K562 (cell line): ENCODE measurements at regions not wholly inside any gene's neighbourhood (a gene's known extent, or its start where the extent isn't known, plus 50 kb on each side); places are given as distances from the start of the nearest gene placed in this dataset.

ENCODE experiments used
- ATAC-seq: fragments of 200-7000 bp; cut with Tn5 transposase; 3 replicates; pipeline ENCODE4 v1.9.1; 2020; ENCODE audit warnings: moderate library complexity
- BruUV-seq: library from RNA; stranded (reverse); fragments of 400-500 nt; replicated peaks from 2 replicates; lab custom pipeline; 2021; lab: Mats Ljungman, UMichigan
- CTCF ChIA-PET: fragments of 300-600 bp; formaldehyde crosslinking; extraction: SDS; loops from one replicate; lab custom pipeline; 2021; ENCODE audit warnings: low intra/inter-chr PET ratio; lab: Yijun Ruan, JAX
- POLR2A ChIA-PET: fragments of 300-600, 350-650 bp; sonication (Branson Sonifier 250); formaldehyde crosslinking; extraction: SDS; loops from one replicate; lab custom pipeline; 2021; ENCODE audit warnings: antibody characterized with exemption, inconsistent platforms; lab: Yijun Ruan, JAX
- DNase-seq, 4 experiments: peaks; one replicate each; pipeline versions ENCODE4 v3.0.0 to v3.0.0-alpha.2; 2011 to 2018; ENCODE audit warnings: low spot score in 3 of 4, mixed read lengths in 3 of 4; ENCODE audit errors: extremely low read depth in 1 of 4
- FAIRE-seq: peaks from 2 replicates; lab custom pipeline; 2011; peaks lifted over from hg19 to GRCh38; lab: Jason Lieb, UNC
- H2AFZ ChIP-seq: 2 replicates; pipeline ENCODE4 v1.6.0; 2011; ENCODE audit warnings: low read depth, low read length, control low read depth, inconsistent platforms
- H3K27ac ChIP-seq: fragments of 200-600 bp; 3 replicates; pipeline ENCODE4 v1.8.0; 2011; ENCODE audit warnings: low read depth, mild to moderate bottlenecking, control low read depth, inconsistent platforms, low read length, moderate library complexity, mixed read lengths; ENCODE audit errors: extremely low read depth
- H3K27me3 ChIP-seq, 2 experiments: fragments of 300-600 bp in 1 of 2; 2 replicates in 1 of 2; 3 replicates in 1 of 2; pipeline versions ENCODE4 v1.6.0 to v1.8.0; 2011; ENCODE audit warnings: inconsistent platforms in 2 of 2, low read length in 2 of 2, mild to moderate bottlenecking in 1 of 2, mixed read lengths in 1 of 2, moderate library complexity in 1 of 2; ENCODE audit not compliant: control insufficient read depth in 2 of 2, insufficient read depth in 2 of 2
- H3K36me3 ChIP-seq: fragments of 300-600 bp; 3 replicates; pipeline ENCODE4 v1.8.0; 2011; ENCODE audit warnings: mild to moderate bottlenecking, low read length, inconsistent platforms; ENCODE audit not compliant: control insufficient read depth, insufficient read depth
- H3K4me1 ChIP-seq, 2 experiments: fragments of 200-600 bp in 1 of 2; replicated peaks in 1 of 2; 2 replicates in 1 of 2; 3 replicates in 1 of 2; pipeline versions ENCODE4 v1.5.1 to v1.8.0; 2011; ENCODE audit warnings: inconsistent platforms in 2 of 2, low read length in 2 of 2, mild to moderate bottlenecking in 1 of 2, mixed read lengths in 1 of 2, moderate library complexity in 1 of 2; ENCODE audit not compliant: control insufficient read depth in 2 of 2, insufficient read depth in 2 of 2
- H3K4me2 ChIP-seq: 2 replicates; pipeline ENCODE4 v1.6.1; 2011; ENCODE audit warnings: low read length, control low read depth, inconsistent platforms, mixed read lengths; ENCODE audit not compliant: insufficient read depth
- H3K4me3 ChIP-seq: fragments of 200-600 bp; sonication (generic), shearing (Covaris generic); 2 replicates; pipeline ENCODE4 v1.5.1; 2016; ENCODE audit warnings: control low read depth, inconsistent platforms
- H3K79me2 ChIP-seq: fragments of 200-600 bp; 3 replicates; pipeline ENCODE4 v1.8.0; 2011; ENCODE audit warnings: low read length, inconsistent platforms; ENCODE audit not compliant: control insufficient read depth, insufficient read depth
- H3K9ac ChIP-seq, 2 experiments: 2 replicates each; pipeline versions ENCODE4 v1.6.0 to v1.6.1; 2011; ENCODE audit warnings: low read depth in 2 of 2, low read length in 2 of 2, control low read depth in 1 of 2, inconsistent platforms in 1 of 2, mild to moderate bottlenecking in 1 of 2, mixed read lengths in 1 of 2; ENCODE audit not compliant: insufficient read depth in 1 of 2
- H3K9me1 ChIP-seq: one replicate; pipeline ENCODE4 v1.6.0; 2011; ENCODE audit warnings: inconsistent platforms, mild to moderate bottlenecking, low read length, moderate library complexity; ENCODE audit not compliant: control insufficient read depth, insufficient read depth
- H3K9me3 ChIP-seq: replicated peaks from 2 replicates; pipeline ENCODE4 v1.5.1; 2011; ENCODE audit warnings: low read depth, low read length, inconsistent platforms; ENCODE audit not compliant: control insufficient read depth, insufficient read depth
- H4K20me1 ChIP-seq: replicated peaks from 2 replicates; pipeline ENCODE4 v1.6.1; 2011; ENCODE audit warnings: low read length, inconsistent platforms, mixed read lengths; ENCODE audit not compliant: control insufficient read depth, insufficient read depth
- JUN ChIP-seq, 2 experiments: sonication (generic) in 1 of 2; formaldehyde crosslinking in 1 of 2; IDR thresholded peaks; 2 replicates each; pipeline versions ENCODE4 v1.6.1 to v1.8.0; 2012 to 2022; ENCODE audit warnings: borderline replicate concordance in 2 of 2, mild to moderate bottlenecking in 2 of 2, improper control_type of control experiment in 1 of 2, low read depth in 1 of 2, low read length in 1 of 2, missing genetic modification reagents in 1 of 2
- MECOM ChIP-seq: fragments of 250-450 bp; sonication (Bioruptor Pico); IDR thresholded peaks from 2 replicates; pipeline ENCODE4 v1.8.0; 2022; ENCODE audit warnings: inconsistent platforms
- NFE2 ChIP-seq: IDR thresholded peaks from 2 replicates; pipeline ENCODE4 v1.6.1; 2014; ENCODE audit warnings: antibody characterized with exemption, low read depth
- SNRNP70 ChIP-seq: fragments of 200-400 bp; formaldehyde crosslinking; optimal IDR thresholded peaks from 2 replicates; pipeline ENCODE3; 2017; ENCODE audit warnings: low read depth, low read length
- SPI1 ChIP-seq: IDR thresholded peaks from 2 replicates; pipeline ENCODE4 v1.6.1; 2011; ENCODE audit warnings: low read depth, low read length, control low read depth, borderline replicate concordance
- SRSF7 ChIP-seq: fragments of 200-400 bp; formaldehyde crosslinking; optimal IDR thresholded peaks from 2 replicates; pipeline ENCODE3; 2017; ENCODE audit warnings: mild to moderate bottlenecking, low read depth, low read length
- ZNF766 ChIP-seq: fragments of 200-800 bp; sonication (Bioruptor generic); conservative IDR thresholded peaks from 2 replicates; pipeline ENCODE4 v1.6.1; 2016; ENCODE audit warnings: missing genetic modification characterization, missing compliant biosample characterization
- WGBS: fragments of 100-300 bp; shearing (Covaris generic); methylation state at CpG from one replicate; pipeline ENCODE4 v1.1.6; 2016; ENCODE audit warnings: low coverage, mixed read lengths; ENCODE audit not compliant: insufficient coverage; ENCODE audit errors: missing lambda C conversion rate; 5-methylcytosine and 5-hydroxymethylcytosine counted together
- in situ Hi-C: fragments of 300-500 bp; cut with MboI; formaldehyde crosslinking; loops from 4 replicates; pipeline ENCODE4 v1.15.0; 2018; ENCODE audit warnings: inconsistent platforms, mixed read lengths
- intact Hi-C: fragments of 100-400 bp; cut with micrococcal nuclease; formaldehyde crosslinking; loops from 2 replicates; pipeline ENCODE4 v1.14.2; 2022
- TF ChIP-seq, protein P1 (sequence below): IDR thresholded peaks from 3 replicates; pipeline ENCODE4 v1.6.1; 2011; ENCODE audit warnings: borderline replicate concordance, mild to moderate bottlenecking, moderate library complexity; ENCODE audit not compliant: insufficient read length; ENCODE audit errors: extremely low read depth
- TF ChIP-seq, protein P2 (sequence below): fragments of 450-650 bp; IDR thresholded peaks from 2 replicates; pipeline ENCODE4 v1.7.0; 2016; ENCODE audit warnings: borderline replicate concordance
- TF ChIP-seq, protein P3 (sequence below): fragments of 250-450 bp; sonication (Bioruptor Pico); IDR thresholded peaks from 2 replicates; pipeline ENCODE4 v1.4.0; 2020

DNA sequence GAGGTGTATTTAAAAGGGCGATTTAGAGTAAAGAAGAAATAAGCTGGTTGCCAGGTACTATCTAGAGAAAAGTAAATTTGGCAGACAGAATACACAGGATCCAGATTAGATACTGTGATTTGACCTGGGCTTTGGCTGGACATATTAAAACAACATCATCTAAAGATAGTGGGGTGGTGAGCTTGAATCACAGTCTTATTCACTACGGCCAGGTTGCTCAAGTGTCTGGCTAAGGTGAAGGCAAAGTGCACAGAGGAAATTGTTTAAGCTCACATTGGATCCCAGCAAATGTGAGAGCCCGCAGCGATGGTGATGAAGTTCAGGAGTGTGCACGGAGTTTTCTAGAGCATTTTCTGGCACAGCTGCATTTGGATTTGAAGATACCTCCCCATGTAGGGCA, 398.2 kb upstream of the MEF2C start:
- ATAC-seq (no peak), FAIRE-seq (no peak), DNase-seq (no peak)
- no peak overlapping the region for H3K27ac ChIP-seq
- no peaks in the 10 kb centered on the region for H3K9me1 ChIP-seq
- no peaks in the 10 kb centered on the region for H3K79me2 ChIP-seq
- intact Hi-C loops (no loop called here), in situ Hi-C loops (no loop called here)
- H4K20me1 ChIP-seq: no peaks in the 10 kb centered on the region
- BruUV-seq: no TSS peak
- H3K9me3 ChIP-seq: no peaks in the 10 kb centered on the region
- no peaks in the 10 kb centered on the region for H3K27me3 ChIP-seq
- H3K36me3 ChIP-seq: no peaks in the 10 kb centered on the region; the same call in 2 of the 3 replicates
- TF ChIP-seq JUN (IDR thresholded peaks at IDR 0.05; ENCODE audit: borderline replicate concordance, low read depth, low read length): no peak
- TF ChIP-seq JUN (CRISPR knock-in tag; IDR thresholded peaks at IDR 0.05; ENCODE audit: borderline replicate concordance): no peak
- TF ChIP-seq SPI1: no peak
- TF ChIP-seq, protein P1, sequence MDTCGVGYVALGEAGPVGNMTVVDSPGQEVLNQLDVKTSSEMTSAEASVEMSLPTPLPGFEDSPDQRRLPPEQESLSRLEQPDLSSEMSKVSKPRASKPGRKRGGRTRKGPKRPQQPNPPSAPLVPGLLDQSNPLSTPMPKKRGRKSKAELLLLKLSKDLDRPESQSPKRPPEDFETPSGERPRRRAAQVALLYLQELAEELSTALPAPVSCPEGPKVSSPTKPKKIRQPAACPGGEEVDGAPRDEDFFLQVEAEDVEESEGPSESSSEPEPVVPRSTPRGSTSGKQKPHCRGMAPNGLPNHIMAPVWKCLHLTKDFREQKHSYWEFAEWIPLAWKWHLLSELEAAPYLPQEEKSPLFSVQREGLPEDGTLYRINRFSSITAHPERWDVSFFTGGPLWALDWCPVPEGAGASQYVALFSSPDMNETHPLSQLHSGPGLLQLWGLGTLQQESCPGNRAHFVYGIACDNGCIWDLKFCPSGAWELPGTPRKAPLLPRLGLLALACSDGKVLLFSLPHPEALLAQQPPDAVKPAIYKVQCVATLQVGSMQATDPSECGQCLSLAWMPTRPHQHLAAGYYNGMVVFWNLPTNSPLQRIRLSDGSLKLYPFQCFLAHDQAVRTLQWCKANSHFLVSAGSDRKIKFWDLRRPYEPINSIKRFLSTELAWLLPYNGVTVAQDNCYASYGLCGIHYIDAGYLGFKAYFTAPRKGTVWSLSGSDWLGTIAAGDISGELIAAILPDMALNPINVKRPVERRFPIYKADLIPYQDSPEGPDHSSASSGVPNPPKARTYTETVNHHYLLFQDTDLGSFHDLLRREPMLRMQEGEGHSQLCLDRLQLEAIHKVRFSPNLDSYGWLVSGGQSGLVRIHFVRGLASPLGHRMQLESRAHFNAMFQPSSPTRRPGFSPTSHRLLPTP: no peak
- TF ChIP-seq, protein P2, sequence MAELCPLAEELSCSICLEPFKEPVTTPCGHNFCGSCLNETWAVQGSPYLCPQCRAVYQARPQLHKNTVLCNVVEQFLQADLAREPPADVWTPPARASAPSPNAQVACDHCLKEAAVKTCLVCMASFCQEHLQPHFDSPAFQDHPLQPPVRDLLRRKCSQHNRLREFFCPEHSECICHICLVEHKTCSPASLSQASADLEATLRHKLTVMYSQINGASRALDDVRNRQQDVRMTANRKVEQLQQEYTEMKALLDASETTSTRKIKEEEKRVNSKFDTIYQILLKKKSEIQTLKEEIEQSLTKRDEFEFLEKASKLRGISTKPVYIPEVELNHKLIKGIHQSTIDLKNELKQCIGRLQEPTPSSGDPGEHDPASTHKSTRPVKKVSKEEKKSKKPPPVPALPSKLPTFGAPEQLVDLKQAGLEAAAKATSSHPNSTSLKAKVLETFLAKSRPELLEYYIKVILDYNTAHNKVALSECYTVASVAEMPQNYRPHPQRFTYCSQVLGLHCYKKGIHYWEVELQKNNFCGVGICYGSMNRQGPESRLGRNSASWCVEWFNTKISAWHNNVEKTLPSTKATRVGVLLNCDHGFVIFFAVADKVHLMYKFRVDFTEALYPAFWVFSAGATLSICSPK: no peak
- no peak for TF ChIP-seq NFE2
- TF ChIP-seq SNRNP70: no peak
- TF ChIP-seq, protein P3, sequence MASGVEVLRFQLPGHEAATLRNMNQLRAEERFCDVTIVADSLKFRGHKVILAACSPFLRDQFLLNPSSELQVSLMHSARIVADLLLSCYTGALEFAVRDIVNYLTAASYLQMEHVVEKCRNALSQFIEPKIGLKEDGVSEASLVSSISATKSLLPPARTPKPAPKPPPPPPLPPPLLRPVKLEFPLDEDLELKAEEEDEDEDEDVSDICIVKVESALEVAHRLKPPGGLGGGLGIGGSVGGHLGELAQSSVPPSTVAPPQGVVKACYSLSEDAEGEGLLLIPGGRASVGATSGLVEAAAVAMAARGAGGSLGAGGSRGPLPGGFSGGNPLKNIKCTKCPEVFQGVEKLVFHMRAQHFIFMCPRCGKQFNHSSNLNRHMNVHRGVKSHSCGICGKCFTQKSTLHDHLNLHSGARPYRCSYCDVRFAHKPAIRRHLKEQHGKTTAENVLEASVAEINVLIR (CRISPR knock-in tag): no peak
- no peak for TF ChIP-seq ZNF766 (CRISPR knock-in tag)
- no peak for TF ChIP-seq SRSF7
- no peak for TF ChIP-seq MECOM (CRISPR knock-in tag)
- peaks cover 0 to 19% of the 10 kb centered on the region in 2 experiments; a peak in 2 of 5 replicates for H3K4me1 ChIP-seq
- H3K4me3 ChIP-seq: no peak overlapping the region
- H2AFZ ChIP-seq: no peak overlapping the region
- H3K4me2 ChIP-seq: no peak overlapping the region
- 58% methylated on average over 5 of the region's 5 CpGs for WGBS
- CTCF ChIA-PET: no interaction called here
- H3K9ac ChIP-seq: no peak overlapping the region
- POLR2A ChIA-PET: interaction anchor here (1.0 kb wide), 1 partner anchor 11 kb away, joined by 4 read pairs; no protein-coding TSS in a partner anchor
